NAMALWA (cell line): ENCODE measurements at regions not wholly inside any gene's neighbourhood (a gene's known extent, or its start where the extent isn't known, plus 50 kb on each side); places are given as distances from the start of the nearest gene placed in this dataset.

ENCODE experiments used
- DNase-seq: peaks from one replicate; pipeline ENCODE4 v3.0.0-alpha.2; 2015; ENCODE audit warnings: low spot score

GRCh38 chr20:52402950-52403349, 211.4 kb upstream of the ZFP64 start:
- DNase-seq, result no peak

DNA sequence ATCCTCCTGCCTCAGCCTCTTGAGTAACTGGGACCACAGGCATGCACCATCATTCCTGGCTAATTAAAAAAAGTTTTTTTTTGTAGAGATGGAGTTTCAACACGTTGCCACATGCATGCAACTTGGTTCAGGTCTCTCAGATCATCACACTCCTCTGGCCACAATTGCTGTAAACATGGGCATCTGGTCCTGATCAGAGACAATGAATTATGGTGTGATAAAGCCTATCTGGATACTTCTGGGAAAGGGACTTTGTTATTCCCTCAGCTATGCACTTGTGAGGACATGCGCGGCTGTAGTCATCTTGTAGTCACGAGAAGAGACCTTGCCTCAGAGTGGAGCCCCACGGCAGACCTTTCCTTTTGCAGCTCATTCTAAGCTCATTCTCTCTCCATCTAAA, 210.9 kb upstream of the ZFP64 start:
- DNase-seq, result no peak

- no peak for DNase-seq
Measured at GRCh38 chr20:52401431-52401830, 209.9 kb upstream of the ZFP64 start.

DNA sequence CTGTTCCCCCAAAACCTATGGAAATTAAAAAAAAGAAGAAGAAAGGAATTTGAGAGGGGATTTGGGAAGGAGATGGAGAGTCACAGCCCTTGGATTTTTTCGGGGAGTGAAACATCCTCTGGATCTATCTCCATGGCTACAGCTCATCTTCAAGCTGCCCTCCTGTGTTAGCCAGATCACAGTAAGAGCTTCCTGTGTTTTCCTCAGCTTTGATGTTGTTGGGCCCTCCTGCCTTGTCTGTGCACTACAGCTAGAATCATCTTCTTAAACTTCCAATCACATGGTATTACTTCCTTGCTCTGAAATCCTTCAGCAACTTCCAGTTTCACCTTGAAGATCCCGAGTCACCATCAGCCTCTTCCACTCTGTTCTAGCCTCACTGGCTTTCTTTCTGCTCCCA, 207.8 kb upstream of the ZFP64 start:
- DNase-seq, result no peak

- no peak for DNase-seq
Measured at GRCh38 chr20:52389606-52390005, 198.0 kb upstream of the ZFP64 start.

GRCh38 chr20:52383995-52384621, 192.5 kb upstream of the ZFP64 start:
- DNase-seq, result no peak

DNA sequence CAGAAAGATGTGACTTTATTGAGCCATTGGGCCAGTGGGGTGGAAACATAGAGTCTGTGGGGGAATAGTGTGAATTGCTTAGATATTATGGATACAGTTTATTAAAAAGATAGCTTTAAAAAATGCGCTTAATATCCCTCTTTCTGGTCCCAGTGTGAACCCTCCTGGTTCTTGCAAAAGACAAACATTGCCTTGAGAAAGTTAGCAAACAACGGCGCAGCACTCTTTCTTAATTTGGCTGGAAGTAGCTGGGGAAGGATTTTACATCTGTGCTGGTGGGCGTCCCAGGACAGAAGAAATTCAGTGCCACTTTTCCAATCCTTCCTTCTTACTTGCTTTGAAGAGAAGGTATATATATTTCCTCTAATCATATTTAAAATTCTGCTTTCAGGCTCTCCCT, 191.4 kb upstream of the ZFP64 start:
- no peak for DNase-seq

DNA sequence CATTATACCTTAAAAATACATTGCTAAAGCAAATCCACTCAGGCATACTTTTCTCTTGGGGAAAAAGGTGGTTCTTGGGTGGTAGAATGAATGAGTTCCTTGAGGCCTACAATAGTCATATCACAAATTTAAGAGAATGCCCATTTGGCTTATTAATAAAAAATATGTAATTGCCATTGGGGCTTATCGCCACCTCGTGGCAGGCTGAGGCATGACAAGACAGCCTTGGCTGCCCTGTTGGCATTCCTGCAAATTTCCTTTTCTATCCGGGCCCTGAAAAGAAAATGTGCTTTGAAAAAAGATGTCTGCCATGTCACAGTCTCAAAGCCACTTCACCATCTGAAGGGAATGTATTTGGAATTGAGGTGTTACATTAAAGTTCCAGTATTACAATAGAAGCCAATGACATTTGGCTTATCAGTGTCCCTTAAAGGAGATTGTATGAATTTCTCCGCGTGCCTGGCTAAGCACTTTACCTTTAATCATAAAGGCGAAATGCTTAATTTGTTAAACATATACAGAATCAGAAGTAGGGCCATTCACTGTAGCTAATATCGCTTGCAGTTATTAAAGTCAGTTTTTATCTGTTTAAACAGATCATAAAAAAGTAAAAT, 188.3 kb upstream of the ZFP64 start:
- peak; percentile 30 for DNase-seq

GRCh38 chr20:52372169-52372568, 180.6 kb upstream of the ZFP64 start:
- no peak for DNase-seq

DNA sequence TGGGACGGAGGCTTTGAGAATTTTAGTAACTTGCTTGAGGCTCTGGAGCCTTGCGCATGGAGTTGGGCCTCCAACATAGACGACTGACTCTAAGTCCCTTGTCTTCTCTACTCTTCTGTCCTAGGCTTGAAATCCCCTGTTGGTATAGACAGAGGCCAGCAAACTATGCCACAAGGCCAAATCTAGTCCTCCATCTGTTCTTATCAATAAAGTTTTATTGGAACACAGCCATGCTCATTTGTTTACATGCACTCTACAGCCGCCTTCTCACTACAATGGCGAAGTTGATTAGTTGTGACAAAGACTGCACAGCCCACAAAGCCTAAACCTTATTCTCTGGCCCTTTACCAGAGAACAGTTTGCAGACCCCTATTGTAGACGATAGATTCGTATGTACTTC, 174.1 kb upstream of the ZFP64 start:
- no peak for DNase-seq

DNA sequence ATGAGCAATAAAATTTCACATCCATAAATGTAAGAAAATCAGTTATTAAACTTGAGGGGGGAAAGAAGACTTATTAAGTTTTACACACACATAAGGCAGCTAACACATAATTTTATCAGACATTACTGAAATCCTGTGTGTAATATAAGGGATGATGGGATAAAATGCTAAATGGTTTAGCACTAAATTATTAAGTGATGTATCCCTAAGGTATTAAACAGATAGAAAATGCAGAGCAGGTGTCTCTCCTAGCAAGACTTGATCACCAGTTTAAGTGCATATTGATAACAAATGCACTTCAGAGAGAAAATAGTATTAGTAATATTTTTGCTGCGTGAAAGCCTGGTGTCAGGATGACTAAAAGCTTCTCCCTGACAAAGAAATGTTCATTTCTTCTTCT, 172.8 kb upstream of the ZFP64 start:
- DNase-seq, result no peak

DNA sequence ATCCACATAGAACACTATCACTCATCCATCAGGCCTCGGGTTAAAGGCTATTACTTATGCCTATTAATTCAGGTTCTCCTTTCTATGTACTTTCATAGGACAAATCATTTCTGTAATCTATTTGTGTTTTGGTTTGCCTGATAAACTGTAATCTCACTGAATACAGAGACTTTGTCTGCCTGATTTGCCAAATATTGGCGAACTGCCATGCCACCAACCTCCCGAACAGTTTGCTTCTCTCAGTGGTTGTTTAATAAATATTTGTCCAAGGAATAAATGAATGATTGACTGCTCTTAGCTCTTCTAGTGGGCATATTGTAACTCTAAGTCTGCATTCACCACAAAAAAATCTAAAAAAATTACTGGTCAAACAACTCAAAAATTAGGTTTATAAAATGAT, 170.1 kb upstream of the ZFP64 start:
- no peak for DNase-seq

GRCh38 chr20:52349806-52350205, 158.2 kb upstream of the ZFP64 start:
- no peak for DNase-seq

GRCh38 chr20:52348434-52348833, 156.9 kb upstream of the ZFP64 start:
- no peak for DNase-seq

DNA sequence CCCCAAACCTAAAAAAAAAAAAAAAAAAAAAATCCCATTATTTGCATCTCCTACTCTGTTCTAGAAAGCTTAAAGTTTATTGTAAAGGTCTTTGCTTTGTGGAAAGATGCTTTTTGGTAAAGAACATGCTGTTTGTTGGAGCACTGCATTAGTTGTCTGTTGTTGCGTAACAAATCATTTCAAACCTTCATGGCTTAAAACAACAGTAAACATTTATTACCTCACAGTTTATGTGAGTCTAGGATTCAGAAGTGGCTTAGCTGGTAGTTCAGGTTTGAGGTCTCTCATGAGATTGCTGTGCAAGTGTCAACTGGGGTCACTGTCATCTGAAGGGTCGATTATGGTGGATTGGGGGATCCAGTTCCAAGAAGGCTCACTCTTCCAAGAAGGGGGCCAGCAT, 155.2 kb upstream of the ZFP64 start:
- DNase-seq, result no peak

DNA sequence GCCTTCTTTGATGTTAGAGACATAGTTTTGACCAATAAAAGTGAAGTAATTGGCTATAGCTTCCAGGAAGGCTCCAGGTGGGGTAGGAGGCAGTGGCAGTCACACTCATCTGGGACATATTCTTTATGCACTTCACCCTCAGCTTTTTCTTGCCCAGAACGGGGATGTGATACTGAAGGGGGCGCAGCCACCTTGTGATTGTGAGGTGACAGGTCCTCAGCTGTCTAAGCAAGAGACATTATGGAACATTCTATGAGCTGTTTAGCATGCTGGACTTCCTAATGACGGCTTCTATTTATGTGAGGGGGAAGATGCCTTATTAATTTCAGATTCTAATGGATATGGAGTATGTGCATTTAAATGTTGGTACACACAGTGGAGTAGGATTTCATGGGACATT, 151.3 kb upstream of the ZFP64 start:
- DNase-seq, result no peak

GRCh38 chr20:52340036-52340634, 148.6 kb upstream of the ZFP64 start:
- peak; percentile 1 for DNase-seq

- DNase-seq, result no peak
Measured at GRCh38 chr20:52332649-52333250, 141.2 kb upstream of the ZFP64 start.

DNA sequence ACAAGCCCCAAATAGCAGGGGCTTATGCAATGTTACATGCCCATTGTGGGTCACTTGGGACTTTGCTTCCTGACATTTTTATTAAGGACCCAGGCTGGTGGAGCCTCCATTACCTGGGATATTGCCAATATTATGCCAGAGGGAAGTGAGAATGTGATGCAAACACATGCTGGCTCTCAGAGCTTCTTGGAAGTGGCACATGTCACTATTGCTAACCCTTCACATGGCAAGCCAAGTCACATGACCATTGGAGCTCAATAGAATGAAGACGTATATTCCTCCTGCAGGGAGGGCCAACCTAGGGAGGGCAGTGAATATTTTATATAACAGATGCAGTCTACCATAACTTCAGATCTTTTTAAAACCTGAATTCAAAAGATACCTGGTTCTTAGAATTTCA, 140.7 kb upstream of the ZFP64 start:
- no peak for DNase-seq

DNA sequence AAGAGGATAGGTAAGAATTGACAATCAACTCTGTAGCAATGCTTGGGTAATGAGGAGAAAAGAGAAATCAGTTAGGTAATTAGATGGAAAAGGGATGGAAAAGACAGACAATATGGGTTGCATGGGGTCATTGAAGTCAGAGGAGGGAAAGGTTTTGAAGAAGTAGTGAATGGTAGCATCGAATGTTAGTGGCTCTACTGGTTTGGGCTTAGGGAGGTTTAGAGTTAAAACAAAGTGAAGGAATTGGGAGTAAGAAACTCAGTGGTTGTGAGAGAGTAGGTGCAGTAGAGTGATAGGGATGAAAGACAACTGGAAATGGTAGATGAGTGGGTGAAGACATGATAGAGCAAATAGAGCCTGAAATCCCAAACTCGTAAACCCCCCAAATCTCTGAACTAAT, 140.1 kb upstream of the ZFP64 start:
- DNase-seq, result no peak

- no peak for DNase-seq
Measured at GRCh38 chr20:52321396-52321795, 129.8 kb upstream of the ZFP64 start.

DNA sequence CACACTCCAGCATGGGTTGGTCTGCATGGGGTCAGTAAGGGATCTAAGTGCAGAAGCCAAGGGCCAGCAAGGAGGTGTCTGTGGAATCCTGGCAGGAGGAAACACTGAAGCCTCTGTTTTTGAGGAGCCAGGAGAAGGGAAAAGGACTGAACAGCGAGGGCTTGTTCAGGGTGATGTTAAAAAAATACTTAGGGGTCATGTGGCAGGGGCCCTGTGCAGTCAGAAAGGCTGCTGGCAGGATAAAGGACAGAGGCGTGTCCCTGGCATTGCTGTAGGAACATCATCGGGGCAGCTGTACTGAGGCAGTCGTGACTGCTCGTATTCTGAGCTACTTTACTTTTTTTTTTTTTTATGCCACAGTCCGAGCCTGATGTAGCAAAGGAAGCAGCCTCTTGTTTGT, 127.1 kb upstream of the ZFP64 start:
- DNase-seq, result no peak

DNA sequence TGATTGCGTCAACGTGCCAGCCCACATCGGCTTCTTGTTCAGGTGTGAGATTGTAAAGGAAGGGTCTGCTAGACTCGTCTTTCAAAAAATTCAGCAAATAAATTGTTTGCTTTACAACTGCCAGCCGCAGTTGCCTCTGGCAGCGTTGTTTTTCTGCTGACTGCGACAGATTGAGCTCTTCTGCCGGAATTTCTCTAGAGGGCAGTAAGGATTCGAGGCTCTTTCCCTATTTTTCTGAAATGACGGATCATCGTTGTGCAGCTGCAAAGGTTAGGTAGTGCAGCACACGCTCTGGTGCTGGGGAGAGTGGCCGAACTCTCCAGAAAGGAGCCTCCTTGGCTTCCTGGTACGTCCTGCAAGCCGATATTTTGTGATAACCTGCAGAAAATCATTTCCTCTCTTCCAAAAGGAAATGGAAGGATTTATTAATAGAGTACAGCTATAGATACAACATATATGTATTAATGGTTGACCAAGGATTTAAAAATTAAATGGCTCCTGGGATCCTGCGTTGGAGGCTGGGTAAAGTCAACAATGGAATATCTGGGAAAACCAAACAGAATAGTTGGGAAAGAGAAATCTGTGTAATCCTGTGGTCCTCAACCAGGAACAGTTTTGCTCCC, 121.9 kb upstream of the ZFP64 start:
- no peak for DNase-seq
